ENCODE measurements at regions not wholly inside any gene's neighbourhood (a gene's known extent, or its start where the extent isn't known, plus 50 kb on each side); places are given as distances from the start of the nearest gene placed in this dataset.

- TF ChIP-seq POLR2A (IDR thresholded peaks at IDR 0.05; ENCODE audit: low read depth) (no peak), CTCF (IDR thresholded peaks at IDR 0.05) (no peak), POLR2AphosphoS5 (IDR thresholded peaks at IDR 0.05) (no peak), EP300 (IDR thresholded peaks at IDR 0.05) (no peak)
These were observed 333.3 kb downstream of the PDGFC start for GRCh38 chr4:156638334-156638733.

Measured in esophagus muscularis mucosa (tissue), 4 donors.